NOMO-1 (cell line): ENCODE measurements at regions not wholly inside any gene's neighbourhood (a gene's known extent, or its start where the extent isn't known, plus 50 kb on each side); places are given as distances from the start of the nearest gene placed in this dataset.
"Not testable (repeated sequence)": the region's sequence is repeated elsewhere in the genome, so short reads cannot be mapped to it uniquely, and the experiment has no call there.

Source experiments
- DNase-seq, 2 experiments: peaks; one replicate each; lab custom pipeline; 2025; ENCODE audit not compliant: unreplicated experiment in 2 of 2; lab: John Stamatoyannopoulos, UW

DNA sequence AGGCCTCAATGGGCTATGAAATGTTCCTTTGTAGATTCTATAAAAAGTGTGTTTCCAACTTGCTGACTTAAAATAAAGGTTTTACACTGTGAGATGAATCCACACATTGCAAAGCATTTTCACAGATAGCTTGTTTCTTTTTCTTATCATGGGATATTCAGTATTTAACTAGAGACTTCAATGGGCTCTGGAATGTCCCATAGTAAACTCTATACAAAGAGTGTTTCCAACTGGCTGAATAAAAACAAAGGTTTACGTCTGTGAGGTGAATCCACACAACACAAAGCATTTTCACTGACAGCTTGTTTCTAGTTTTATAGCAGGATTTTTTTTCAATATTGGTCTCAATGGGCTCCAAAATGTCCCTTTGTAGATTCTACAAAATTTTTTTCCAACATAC, 550.1 kb downstream of the KCNJ18 start:
- DNase-seq: no peak

- no peak for DNase-seq
Observed at GRCh38 chr17:22251498-22251897, 559.2 kb downstream of the KCNJ18 start.

GRCh38 chr17:22253007-22253406, 560.7 kb downstream of the KCNJ18 start:
- DNase-seq: no peak

DNA sequence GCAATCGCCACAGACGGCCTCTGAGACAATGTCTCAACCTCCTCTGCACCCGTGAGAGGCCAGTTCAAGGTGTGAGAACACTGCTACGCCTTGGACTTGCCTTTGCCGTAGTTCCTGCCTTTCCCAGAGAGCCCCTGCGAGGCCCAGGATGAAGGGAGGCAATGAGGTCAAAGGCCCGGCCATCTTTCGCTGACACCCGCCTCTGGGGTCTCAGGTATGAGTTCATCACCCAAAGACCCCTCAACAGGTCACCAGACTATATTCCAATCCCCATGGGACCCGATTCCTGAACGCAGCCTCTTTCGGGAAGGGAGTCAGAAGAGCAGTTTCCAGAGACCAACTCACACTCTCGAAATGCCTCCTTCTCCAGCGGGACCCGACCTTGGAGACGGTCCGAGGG, 573.5 kb downstream of the KCNJ18 start:
- DNase-seq: no peak

DNA sequence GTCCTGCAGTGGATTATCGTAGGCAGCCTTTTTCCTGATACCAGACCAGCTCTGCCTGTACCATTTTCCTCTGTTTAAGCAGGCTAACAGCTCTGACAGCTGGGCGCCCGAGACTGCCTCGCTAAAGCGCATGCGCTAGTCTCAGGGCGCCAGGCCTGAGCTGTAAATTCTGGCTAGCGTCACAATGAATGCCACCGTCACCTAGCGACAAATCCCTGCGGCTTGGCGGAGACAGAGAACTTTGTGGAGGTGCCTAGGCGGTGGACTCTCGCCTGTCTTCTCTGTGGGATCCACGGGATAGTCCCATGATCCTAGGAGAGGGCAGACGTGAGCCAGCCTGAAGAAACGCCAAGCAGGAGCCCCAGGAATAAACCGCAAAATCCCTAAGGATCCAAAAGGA, 573.9 kb downstream of the KCNJ18 start:
- no peak for DNase-seq

DNA sequence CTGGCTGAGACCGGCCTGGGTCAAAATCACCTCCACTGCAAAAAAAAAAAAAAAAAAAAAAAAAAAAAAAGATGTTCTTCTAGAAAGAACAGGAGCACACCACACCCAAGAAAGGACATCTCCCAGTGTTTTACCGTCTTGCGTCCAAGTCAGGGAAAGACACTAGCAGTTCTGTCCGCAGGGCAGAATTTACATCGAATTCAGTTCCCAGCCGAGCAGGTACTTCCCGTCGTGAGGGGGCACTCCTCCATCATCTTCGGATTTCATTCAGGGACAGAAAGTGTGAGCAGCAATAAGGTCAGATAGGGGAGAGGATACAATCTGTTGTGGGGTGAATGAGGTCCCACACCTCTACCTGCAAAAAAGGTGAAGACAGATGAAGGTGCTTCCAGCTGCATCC, 574.7 kb downstream of the KCNJ18 start:
- DNase-seq: no peak

DNA sequence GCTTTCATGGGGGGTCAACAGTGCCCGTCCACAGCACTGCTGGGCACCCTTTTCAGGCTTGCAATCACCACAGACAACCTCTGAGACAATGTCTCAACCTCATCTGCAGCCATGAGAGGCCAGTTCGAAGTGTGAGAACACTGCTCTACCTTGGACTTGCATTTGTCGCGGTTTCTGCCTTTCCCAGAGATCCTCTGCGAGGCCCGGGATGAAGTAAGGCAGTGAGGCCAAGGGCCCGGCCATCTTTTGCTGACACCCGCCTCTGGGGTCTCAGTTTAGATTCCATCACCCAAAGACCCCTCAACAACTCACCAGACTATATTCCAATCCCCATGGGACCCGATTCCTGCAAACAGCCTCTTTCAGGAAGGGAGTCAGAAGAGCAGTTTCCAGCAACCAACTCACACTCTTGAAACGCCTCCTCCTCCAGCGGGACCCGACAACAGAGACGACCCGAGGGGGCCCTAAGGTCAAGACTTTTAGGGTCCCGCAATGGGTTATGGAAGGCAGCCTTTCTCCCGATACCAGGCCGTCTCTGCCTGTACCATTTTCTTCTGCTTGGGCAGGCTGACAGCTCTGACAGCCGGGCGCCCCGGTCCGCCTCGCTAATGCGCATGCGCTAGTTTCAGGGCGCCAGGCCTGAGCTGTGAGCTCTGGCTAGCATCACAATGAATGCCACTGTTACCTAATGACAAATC, 576.0 kb downstream of the KCNJ18 start:
- DNase-seq: no peak

- no peak for DNase-seq
Observed at GRCh38 chr17:22268912-22269220, 576.5 kb downstream of the KCNJ18 start.

GRCh38 chr17:22270381-22270780, 578.1 kb downstream of the KCNJ18 start:
- DNase-seq: no peak

DNA sequence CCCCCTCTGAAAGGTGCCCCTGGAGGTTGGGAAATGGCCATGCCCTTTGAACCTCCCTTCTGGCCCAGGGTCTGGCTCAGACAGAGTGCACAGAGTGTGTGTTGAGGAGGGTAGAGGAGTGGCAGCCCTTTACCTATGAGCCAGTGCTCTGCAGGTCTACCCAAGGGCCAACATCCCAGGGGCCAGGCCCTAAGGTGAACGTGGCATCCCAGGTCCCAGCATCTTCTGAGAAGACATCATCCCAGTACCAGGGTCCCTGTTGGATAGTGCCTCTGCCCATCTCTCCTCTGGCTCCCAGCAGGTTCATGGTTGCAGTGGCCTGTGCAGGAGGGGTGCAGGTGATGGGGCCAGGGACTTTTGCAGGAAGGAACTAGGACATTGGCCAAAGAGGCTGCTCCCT, 578.5 kb downstream of the KCNJ18 start:
- not testable (repeated sequence) for DNase-seq

GRCh38 chr17:22272363-22273146, 580.2 kb downstream of the KCNJ18 start:
- no peak for DNase-seq

DNA sequence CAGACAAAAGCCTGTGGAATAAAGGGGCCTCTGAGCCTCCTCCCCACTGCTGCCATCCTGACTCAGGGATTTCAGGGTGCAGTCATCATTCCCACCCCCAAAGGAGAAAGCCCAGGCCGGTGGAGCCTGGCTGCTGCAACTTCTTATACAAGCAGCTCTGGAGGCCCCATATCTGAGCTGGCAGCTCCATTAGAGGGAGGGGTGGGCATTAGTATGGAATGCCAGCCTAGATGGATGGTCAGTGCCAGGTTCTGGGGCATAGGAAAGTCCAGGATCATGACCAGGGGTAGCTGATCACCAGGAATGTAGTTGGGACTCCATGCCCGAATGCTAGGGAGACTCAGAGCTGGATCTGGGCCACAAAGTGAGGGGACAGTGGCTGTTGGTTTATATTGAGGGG, 581.0 kb downstream of the KCNJ18 start:
- DNase-seq: no peak

DNA sequence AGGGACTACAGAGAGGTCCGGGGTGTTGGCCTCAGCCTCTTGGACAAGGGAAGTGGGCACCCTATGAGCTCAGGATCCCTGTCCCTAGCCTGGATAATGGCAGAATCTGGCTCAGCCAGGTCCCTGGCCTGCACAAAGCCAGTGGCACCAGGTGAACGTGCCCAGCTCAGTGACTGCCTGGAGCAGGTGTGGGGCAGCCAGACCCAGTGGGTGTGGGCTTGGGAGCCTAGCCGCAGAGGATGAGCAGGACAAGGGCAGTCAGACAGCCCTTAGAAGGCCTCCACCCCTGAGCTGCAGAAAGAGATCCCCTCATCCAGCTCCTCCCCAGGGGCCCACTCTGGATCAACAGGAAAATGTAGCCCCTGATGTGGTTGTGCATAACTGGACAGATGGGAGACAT, 585.3 kb downstream of the KCNJ18 start:
- no peak for DNase-seq

DNA sequence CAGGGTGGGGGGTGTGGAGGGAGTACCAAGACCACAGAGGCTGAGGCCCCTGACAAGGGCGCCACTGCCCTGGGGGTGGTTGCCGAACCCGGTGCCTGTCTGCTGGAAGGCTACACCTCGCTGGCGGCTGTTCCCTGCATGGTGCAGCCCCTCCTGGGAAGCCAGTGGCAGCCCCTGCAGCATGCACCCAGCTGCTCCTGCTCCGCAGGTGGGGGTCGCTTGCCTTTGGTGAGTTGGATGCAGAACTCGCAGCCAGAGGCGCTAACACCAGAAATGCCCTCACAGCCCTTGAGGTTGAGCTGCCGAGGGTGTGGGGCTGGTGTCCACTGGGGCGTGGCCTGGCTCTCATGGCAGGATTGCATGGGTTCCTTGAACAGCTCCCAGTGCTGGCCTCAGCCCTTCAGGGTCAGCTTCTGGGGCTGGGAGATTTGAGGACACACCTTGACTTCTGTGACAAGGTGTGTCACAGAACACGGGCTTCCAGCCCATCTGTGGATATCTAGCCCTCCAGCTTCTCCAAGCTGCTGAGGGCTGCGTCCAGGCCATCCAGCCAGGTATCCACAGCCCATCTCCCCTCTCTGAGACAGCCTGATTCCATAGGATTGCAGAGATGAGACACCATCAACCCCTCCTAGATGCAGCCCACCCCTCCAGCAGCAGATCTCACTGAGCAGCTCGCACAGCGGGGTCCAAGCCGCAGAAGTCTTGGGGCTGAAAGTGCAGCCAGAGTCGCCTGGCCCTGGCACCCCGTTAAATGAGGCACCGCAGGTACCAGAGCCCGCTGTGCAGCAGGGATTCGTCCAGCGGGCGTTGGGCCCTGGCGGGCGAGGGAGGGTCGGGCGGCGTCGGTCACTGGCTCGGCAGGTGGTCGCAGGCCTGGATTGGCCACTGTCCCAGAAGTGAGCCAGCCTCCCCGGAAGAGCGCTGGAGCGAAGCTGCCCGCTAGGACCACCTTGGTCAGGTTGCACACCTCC, 586.3 kb downstream of the KCNJ18 start:
- DNase-seq: no peak

DNA sequence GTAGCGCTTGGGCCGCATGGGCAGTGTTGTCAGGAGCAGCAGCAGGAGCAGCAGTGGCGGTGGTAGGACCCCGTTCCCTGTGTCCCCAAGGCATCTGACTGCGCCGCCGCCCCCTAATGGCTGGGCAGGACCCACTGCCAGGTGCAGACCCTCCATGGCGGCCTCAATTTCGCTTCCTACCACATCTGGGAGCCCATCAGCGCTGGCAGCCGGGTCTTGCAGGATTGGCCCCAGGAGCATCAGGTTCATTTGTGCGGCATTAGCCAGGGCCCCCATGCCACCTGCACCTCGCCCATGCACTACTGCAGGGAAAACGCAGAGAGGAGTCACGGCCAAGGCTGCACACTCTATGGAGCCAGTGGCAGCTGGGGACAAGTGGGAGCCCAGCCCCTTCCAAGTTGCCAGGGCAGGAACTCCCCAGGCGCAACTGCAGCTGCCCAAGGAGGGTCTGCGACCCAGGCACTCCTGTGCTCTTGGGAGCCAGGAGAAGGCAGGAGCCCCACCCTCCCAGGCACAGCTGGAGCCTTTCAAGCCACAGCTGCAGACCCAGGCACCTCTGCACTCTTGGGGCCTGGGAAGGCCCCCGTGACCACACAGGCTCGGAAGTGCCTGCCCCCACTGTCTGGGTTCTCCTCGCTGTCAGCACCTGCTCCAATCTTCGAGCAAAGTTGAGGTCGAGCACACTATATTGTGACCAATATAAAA, 594.2 kb downstream of the KCNJ18 start:
- no peak for DNase-seq

- DNase-seq: not testable (repeated sequence)
Observed at GRCh38 chr17:22298484-22298951, 606.2 kb downstream of the KCNJ18 start.

DNA sequence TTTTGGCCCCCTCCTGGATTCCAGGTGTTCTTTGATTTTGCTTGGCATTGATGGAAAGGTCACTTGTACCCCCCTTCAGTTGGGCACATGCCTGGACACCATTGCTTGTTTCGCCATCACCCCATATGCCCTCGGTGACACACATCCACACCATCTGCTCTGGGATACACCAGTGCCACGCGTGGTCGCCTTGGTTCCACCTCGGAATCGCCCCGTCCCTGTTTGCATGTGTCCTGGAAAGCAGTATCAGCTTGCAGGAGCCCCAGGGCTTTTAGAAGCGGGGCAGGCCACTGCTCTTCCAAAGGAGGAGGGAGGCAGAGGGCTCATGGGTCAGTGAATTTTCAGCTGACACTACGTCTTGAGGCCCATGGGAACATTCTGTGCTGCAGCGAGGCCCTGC, 607.9 kb downstream of the KCNJ18 start:
- no peak for DNase-seq

DNA sequence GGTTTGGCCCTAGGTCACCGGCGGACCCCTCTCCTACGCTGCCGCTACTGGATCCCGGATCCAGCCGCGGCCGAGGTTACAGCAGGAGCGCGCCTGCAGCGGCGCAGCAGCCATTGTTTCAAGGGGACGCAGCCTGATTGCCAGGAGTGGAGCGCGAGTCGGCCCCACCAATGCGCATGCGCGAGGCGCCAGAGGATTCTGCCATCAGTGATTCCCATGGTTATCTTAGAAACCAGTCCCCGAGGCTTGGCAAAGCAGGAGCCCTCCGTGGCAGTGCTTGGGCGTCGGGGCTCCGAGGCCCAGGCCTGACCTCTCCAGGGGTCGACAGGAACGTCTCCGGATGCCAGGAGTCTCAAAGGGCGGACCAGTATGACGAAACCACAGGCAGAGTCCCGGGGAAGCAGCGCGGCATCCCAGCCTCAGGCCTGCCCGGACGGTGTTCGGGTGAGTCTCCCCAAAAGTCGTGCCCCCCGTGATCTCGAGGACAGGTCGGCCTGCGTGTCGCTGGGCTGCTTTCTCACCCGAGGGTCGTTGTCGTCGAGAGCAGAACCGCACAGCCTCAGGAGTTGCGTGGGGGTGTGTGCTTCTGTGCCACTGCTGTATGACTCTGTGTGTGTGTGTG, 608.5 kb downstream of the KCNJ18 start:
- no peak for DNase-seq

- no peak for DNase-seq
Observed at GRCh38 chr17:22301353-22301745, 609.0 kb downstream of the KCNJ18 start.

- no peak for DNase-seq
Observed at GRCh38 chr17:22303096-22303495, 610.8 kb downstream of the KCNJ18 start.
